Small intestine (tissue), 7 donors: ENCODE measurements at regions not wholly inside any gene's neighbourhood (a gene's known extent, or its start where the extent isn't known, plus 50 kb on each side); places are given as distances from the start of the nearest gene placed in this dataset.
"Not testable (repeated sequence)": the region's sequence is repeated elsewhere in the genome, so short reads cannot be mapped to it uniquely, and the experiment has no call there.

ENCODE experiments used
- DNase-seq, 2 donors: peaks; one replicate each; pipeline versions ENCODE4 v3.0.0 to v3.0.0-alpha.2; 2013
- FAIRE-seq: peaks from 2 replicates; lab custom pipeline; 2012; peaks lifted over from hg19 to GRCh38; lab: Jason Lieb, UNC
- H3K27ac ChIP-seq, 3 donors: one replicate each; pipeline ENCODE4 v1.5.1; 2013; ENCODE audit warnings: low read length in 2 of 3, mild to moderate bottlenecking in 2 of 3, control low read depth in 1 of 3, inconsistent platforms in 1 of 3, low read depth in 1 of 3, moderate library complexity in 1 of 3
- H3K27me3 ChIP-seq, 3 donors: one replicate each; pipeline ENCODE4 v1.6.1; 2013; ENCODE audit warnings: low read length in 3 of 3, inconsistent platforms in 1 of 3; ENCODE audit not compliant: control insufficient read depth in 3 of 3, insufficient read depth in 3 of 3
- H3K36me3 ChIP-seq, 3 donors: one replicate each; pipeline ENCODE4 v1.6.1; 2013; ENCODE audit warnings: low read length in 3 of 3, inconsistent platforms in 1 of 3, low read depth in 1 of 3, mild to moderate bottlenecking in 1 of 3, moderate library complexity in 1 of 3; ENCODE audit not compliant: control insufficient read depth in 3 of 3, insufficient read depth in 2 of 3
- H3K4me1 ChIP-seq, 3 donors: one replicate each; pipeline ENCODE4 v1.6.1; 2013; ENCODE audit warnings: low read length in 2 of 3, inconsistent platforms in 1 of 3, low read depth in 1 of 3, mild to moderate bottlenecking in 1 of 3, moderate library complexity in 1 of 3; ENCODE audit not compliant: control insufficient read depth in 3 of 3, insufficient read depth in 2 of 3
- H3K4me3 ChIP-seq, 3 donors: one replicate each; pipeline ENCODE4 v1.5.1; 2013; ENCODE audit warnings: low read length in 3 of 3, control low read depth in 1 of 3, inconsistent platforms in 1 of 3, low read depth in 1 of 3, mild to moderate bottlenecking in 1 of 3, moderate library complexity in 1 of 3
- H3K9me3 ChIP-seq, 2 donors: one replicate each; pipeline ENCODE4 v1.6.1; 2013; ENCODE audit warnings: low read depth in 1 of 2, low read length in 1 of 2; ENCODE audit not compliant: control insufficient read depth in 2 of 2, insufficient read depth in 1 of 2
- WGBS, 3 donors: extraction: QIAGEN DNeasy Blood & Tissue Kit; methylation state at CpG; one replicate each; pipeline ENCODE4 v1.1.7; 2013; 5-methylcytosine and 5-hydroxymethylcytosine counted together
- donor health status: healthy with polysubstance abuse.
- donor health status: control.
- donor health status: control.
- donor health status: Bipolar disorder and iron deficiency.
- donor health status: healthy.

- H3K36me3 ChIP-seq, FAIRE-seq, H3K4me3 ChIP-seq, H3K4me1 ChIP-seq, H3K27me3 ChIP-seq, H3K9me3 ChIP-seq, DNase-seq, H3K27ac ChIP-seq: not testable (repeated sequence)
- 82 to 89% (median 87%) methylated on average over 3 of the region's 4 CpGs for WGBS, 3 donors
Measured at GRCh38 chr5:90040082-90040481, 369.5 kb downstream of the CETN3 start.

- H3K9me3 ChIP-seq, result peaks cover 0 to 3% of the 10 kb centered on the region in 2 donors
- no peak overlapping the region for H3K27ac ChIP-seq
- no peaks in the 10 kb centered on the region for H3K27me3 ChIP-seq
- no peak for DNase-seq
- H3K36me3 ChIP-seq, result no peaks in the 10 kb centered on the region
- no peak overlapping the region for H3K4me3 ChIP-seq
- no peak for FAIRE-seq
- no peaks in the 10 kb centered on the region for H3K4me1 ChIP-seq
- 62 to 77% (median 70%) methylated on average over 4 of the region's 4 CpGs for WGBS, 3 donors
Measured at GRCh38 chr5:90037646-90038045, 371.9 kb downstream of the CETN3 start.

- Histone ChIP-seq H3K27me3 (no peaks in the 10 kb centered on the region), H3K4me3 (no peak overlapping the region), H3K27ac (no peak overlapping the region), H3K36me3 (no peaks in the 10 kb centered on the region), H3K9me3 (no peaks in the 10 kb centered on the region), H3K4me1 (no peaks in the 10 kb centered on the region)
- FAIRE-seq, result no peak
- DNase-seq, result no peak
Measured at GRCh38 chr5:90022711-90023053, 386.9 kb downstream of the CETN3 start.

- DNase-seq (no peak), FAIRE-seq (no peak)
- Histone ChIP-seq H3K36me3 (no peaks in the 10 kb centered on the region), H3K4me3 (no peak overlapping the region), H3K9me3 (no peaks in the 10 kb centered on the region), H3K27ac (no peak overlapping the region), H3K4me1 (no peaks in the 10 kb centered on the region), H3K27me3 (no peaks in the 10 kb centered on the region)
- 3 to 47% (median 22%) methylated on average over 1 of the region's 1 CpG for WGBS, 3 donors
Measured at GRCh38 chr5:90022002-90022710, 387.4 kb downstream of the CETN3 start.

- H3K9me3 ChIP-seq, result no peaks in the 10 kb centered on the region
- WGBS, 3 donors, result 64 to 70% (median 70%) methylated on average over 5 of the region's 5 CpGs
- no peak overlapping the region for H3K4me3 ChIP-seq
- H3K4me1 ChIP-seq, result no peaks in the 10 kb centered on the region
- no peaks in the 10 kb centered on the region for H3K36me3 ChIP-seq
- FAIRE-seq, result no peak
- no peak overlapping the region for H3K27ac ChIP-seq
- no peaks in the 10 kb centered on the region for H3K27me3 ChIP-seq
- DNase-seq, result no peak
Measured at GRCh38 chr5:90020575-90021538, 388.7 kb downstream of the CETN3 start.

GRCh38 chr5:90017239-90017638, 392.3 kb downstream of the CETN3 start:
- Histone ChIP-seq H3K27me3 (no peaks in the 10 kb centered on the region), H3K36me3 (no peaks in the 10 kb centered on the region), H3K9me3 (no peaks in the 10 kb centered on the region), H3K27ac (no peak overlapping the region), H3K4me1 (no peaks in the 10 kb centered on the region), H3K4me3 (no peak overlapping the region)
- DNase-seq (no peak), FAIRE-seq (no peak)
- WGBS, 3 donors, result 34 to 72% (median 34%) methylated on average over 3 of the region's 3 CpGs

- Histone ChIP-seq H3K4me3 (no peak overlapping the region), H3K4me1 (no peaks in the 10 kb centered on the region), H3K9me3 (no peaks in the 10 kb centered on the region), H3K27me3 (no peaks in the 10 kb centered on the region), H3K27ac (no peak overlapping the region), H3K36me3 (no peaks in the 10 kb centered on the region)
- WGBS, 3 donors, result 43 to 62% (median 59%) methylated on average over 3 of the region's 3 CpGs
- FAIRE-seq (no peak), DNase-seq (no peak)
Measured at GRCh38 chr5:90015584-90016018, 394.0 kb downstream of the CETN3 start.

GRCh38 chr5:90014420-90014819, 395.1 kb downstream of the CETN3 start:
- no peak for FAIRE-seq
- Histone ChIP-seq H3K4me3 (no peak overlapping the region), H3K36me3 (no peaks in the 10 kb centered on the region), H3K4me1 (no peaks in the 10 kb centered on the region), H3K27me3 (no peaks in the 10 kb centered on the region), H3K27ac (no peak overlapping the region), H3K9me3 (no peaks in the 10 kb centered on the region)
- DNase-seq, result no peak
